Liver (tissue), 8 donors: ENCODE measurements at regions not wholly inside any gene's neighbourhood (a gene's known extent, or its start where the extent isn't known, plus 50 kb on each side); places are given as distances from the start of the nearest gene placed in this dataset.

Source experiments
- DNase-seq: peaks from one replicate; pipeline ENCODE4 v3.0.0-alpha.2; 2017; ENCODE audit warnings: low spot score
- H3K27ac ChIP-seq, 2 donors: one replicate each; pipeline ENCODE4 v1.7.0; 2013; ENCODE audit warnings: inconsistent platforms in 2 of 2, low read length in 2 of 2, control low read depth in 1 of 2, low read depth in 1 of 2, mild to moderate bottlenecking in 1 of 2
- H3K27me3 ChIP-seq, 4 donors: one replicate each; pipeline versions ENCODE4 v1.6.1 to v1.7.0; 2013; ENCODE audit warnings: low read length in 3 of 4, inconsistent platforms in 1 of 4, mild to moderate bottlenecking in 1 of 4, moderate library complexity in 1 of 4; ENCODE audit not compliant: control insufficient read depth in 4 of 4, insufficient read depth in 4 of 4
- H3K36me3 ChIP-seq, 4 donors: one replicate each; pipeline versions ENCODE4 v1.6.1 to v1.7.0; 2013; ENCODE audit warnings: low read length in 3 of 4, mild to moderate bottlenecking in 3 of 4, low read depth in 1 of 4, moderate library complexity in 1 of 4; ENCODE audit not compliant: control insufficient read depth in 4 of 4, insufficient read depth in 3 of 4
- H3K4me1 ChIP-seq, 4 donors: one replicate each; pipeline versions ENCODE4 v1.6.1 to v1.7.0; 2013; ENCODE audit warnings: low read length in 3 of 4, mild to moderate bottlenecking in 3 of 4, moderate library complexity in 1 of 4; ENCODE audit not compliant: control insufficient read depth in 4 of 4, insufficient read depth in 4 of 4
- H3K4me3 ChIP-seq, 3 donors: one replicate each; pipeline versions ENCODE4 v1.6.1 to v1.7.0; 2013; ENCODE audit warnings: low read length in 3 of 3, control low read depth in 1 of 3, low read depth in 1 of 3, mild to moderate bottlenecking in 1 of 3
- H3K9ac ChIP-seq, 2 donors: one replicate each; pipeline ENCODE4 v1.7.0; 2013; ENCODE audit warnings: low read length in 2 of 2, mild to moderate bottlenecking in 2 of 2, moderate library complexity in 2 of 2, control low read depth in 1 of 2, low read depth in 1 of 2
- H3K9me3 ChIP-seq, 4 donors: one replicate each; pipeline versions ENCODE4 v1.6.1 to v1.7.0; 2013; ENCODE audit warnings: low read length in 3 of 4; ENCODE audit not compliant: control insufficient read depth in 4 of 4
- ATF3 ChIP-seq: IDR thresholded peaks from 2 replicates; pipeline ENCODE4 v1.6.1; 2016; ENCODE audit warnings: antibody characterized with exemption
- CTCF ChIP-seq: fragments of 150-350 bp; IDR thresholded peaks from 2 replicates; pipeline ENCODE4 v1.5.1; 2017; ENCODE audit warnings: improper control_type of control experiment, low read depth, low read length; ENCODE audit not compliant: missing input control
- EGR1 ChIP-seq, 2 donors: IDR thresholded peaks; 2 replicates each; pipeline ENCODE4 v1.6.1; 2016 to 2018; ENCODE audit warnings: antibody characterized with exemption in 2 of 2, low read depth in 2 of 2
- FOXA1 ChIP-seq: IDR thresholded peaks from 2 replicates; pipeline ENCODE4 v1.6.1; 2016; ENCODE audit warnings: antibody characterized with exemption
- FOXA2 ChIP-seq: IDR thresholded peaks from 2 replicates; pipeline ENCODE4 v1.6.1; 2016; ENCODE audit warnings: antibody characterized with exemption
- GABPA ChIP-seq, 2 donors: IDR thresholded peaks in 1 of 2; conservative IDR thresholded peaks in 1 of 2; 2 replicates each; pipeline ENCODE4 v1.6.1; 2016; ENCODE audit warnings: antibody characterized with exemption in 2 of 2, mild to moderate bottlenecking in 1 of 2, moderate library complexity in 1 of 2
- HNF4A ChIP-seq, 2 donors: conservative IDR thresholded peaks; 2 replicates each; pipeline ENCODE4 v1.6.1; 2016; ENCODE audit warnings: antibody characterized with exemption in 2 of 2, mild to moderate bottlenecking in 2 of 2
- HNF4G ChIP-seq: IDR thresholded peaks from 2 replicates; pipeline ENCODE4 v1.6.1; 2016; ENCODE audit warnings: antibody characterized with exemption
- JUND ChIP-seq, 2 donors: IDR thresholded peaks; 2 replicates each; pipeline ENCODE4 v1.6.1; 2016; ENCODE audit warnings: antibody characterized with exemption in 2 of 2
- MAX ChIP-seq: IDR thresholded peaks from 2 replicates; pipeline ENCODE4 v1.6.1; 2016; ENCODE audit warnings: antibody characterized with exemption
- NR2F2 ChIP-seq: IDR thresholded peaks from 2 replicates; pipeline ENCODE4 v1.6.1; 2016; ENCODE audit warnings: antibody characterized with exemption
- RAD21 ChIP-seq, 2 donors: IDR thresholded peaks; 2 replicates each; pipeline ENCODE4 v1.6.1; 2016; ENCODE audit warnings: antibody characterized with exemption in 2 of 2, mild to moderate bottlenecking in 2 of 2
- REST ChIP-seq: IDR thresholded peaks from 2 replicates; pipeline ENCODE4 v1.6.1; 2016; ENCODE audit warnings: antibody characterized with exemption, mild to moderate bottlenecking
- RXRA ChIP-seq, 2 donors: IDR thresholded peaks; 2 replicates each; pipeline ENCODE4 v1.6.1; 2017 to 2018; ENCODE audit warnings: antibody characterized with exemption in 2 of 2, mild to moderate bottlenecking in 1 of 2
- SP1 ChIP-seq: IDR thresholded peaks from 2 replicates; pipeline ENCODE4 v1.6.1; 2018; ENCODE audit warnings: antibody characterized with exemption, mild to moderate bottlenecking
- TAF1 ChIP-seq: conservative IDR thresholded peaks from 2 replicates; pipeline ENCODE4 v1.6.1; 2016; ENCODE audit warnings: antibody characterized with exemption, mild to moderate bottlenecking
- YY1 ChIP-seq: IDR thresholded peaks from 2 replicates; pipeline ENCODE4 v1.6.1; 2016; ENCODE audit warnings: antibody characterized with exemption, mild to moderate bottlenecking
- ZBTB33 ChIP-seq: IDR thresholded peaks from 2 replicates; pipeline ENCODE4 v1.6.1; 2016; ENCODE audit warnings: antibody characterized with exemption
- WGBS: extraction: QIAGEN DNeasy Blood & Tissue Kit; methylation state at CpG from one replicate; pipeline ENCODE4 v1.1.7; 2013; 5-methylcytosine and 5-hydroxymethylcytosine counted together
- donor health status: healthy.
- donor health status: healthy.
- donor health status: healthy.
- donor health status: healthy.
- donor health status: healthy.

GRCh38 chr12:17918013-17918412, 172.0 kb downstream of the RERGL start:
- Histone ChIP-seq H3K27me3 (peaks cover 0 to 2% (median 0%) of the 10 kb centered on the region in 4 donors), H3K4me3 (no peak overlapping the region), H3K27ac (no peak overlapping the region), H3K9me3 (peaks cover 0 to 12% (median 2%) of the 10 kb centered on the region in 4 donors), H3K9ac (no peak overlapping the region), H3K4me1 (no peaks in the 10 kb centered on the region), H3K36me3 (no peaks in the 10 kb centered on the region)
- DNase-seq: no peak
- TF ChIP-seq ZBTB33 (no peak), JUND (IDR thresholded peaks at IDR 0.05) (no peak), FOXA2 (no peak), SP1 (no peak), REST (no peak), HNF4G (no peak), GABPA (IDR thresholded peaks at IDR 0.05 in 1 of 2, conservative IDR thresholded peaks at IDR 0.05 in 1 of 2) (no peak), TAF1 (no peak), NR2F2 (no peak), EGR1 (IDR thresholded peaks at IDR 0.05; ENCODE audit: low read depth in 2 of 2) (no peak), HNF4A (conservative IDR thresholded peaks at IDR 0.05) (no peak), RAD21 (IDR thresholded peaks at IDR 0.05) (no peak), YY1 (no peak), CTCF (no peak), MAX (no peak), FOXA1 (no peak), RXRA (IDR thresholded peaks at IDR 0.05) (no peak), ATF3 (no peak)
- 87% methylated on average over 1 of the region's 1 CpG for WGBS
